Posterior cingulate gyrus (tissue), 11 donors: ENCODE measurements at regions not wholly inside any gene's neighbourhood (a gene's known extent, or its start where the extent isn't known, plus 50 kb on each side); places are given as distances from the start of the nearest gene placed in this dataset.
"Not testable (repeated sequence)": the region's sequence is repeated elsewhere in the genome, so short reads cannot be mapped to it uniquely, and the experiment has no call there.

Experiments
- DNase-seq, 10 donors: peaks; one replicate each; pipeline versions ENCODE4 v3.0.0 to v3.0.0-alpha.2; 2020 to 2021; ENCODE audit warnings: mixed read lengths in 3 of 10
- intact Hi-C: fragments of 100-400 bp; cut with DNase I; formaldehyde crosslinking; loops from one replicate; pipeline ENCODE4 v1.15.1; 2023

GRCh38 chr4:81595287-81595686 is 123.6 kb upstream of the RASGEF1B start:
- no peak for DNase-seq
- intact Hi-C loops = no loop called here

GRCh38 chr4:81594490-81595159 is 122.9 kb upstream of the RASGEF1B start:
- no peak for DNase-seq
- intact Hi-C loops = no loop called here

- intact Hi-C loops = no loop called here
- DNase-seq = no peak
Measured at GRCh38 chr4:81592701-81593100, 121.0 kb upstream of the RASGEF1B start.

GRCh38 chr4:81590596-81590995 is 118.9 kb upstream of the RASGEF1B start:
- intact Hi-C loops = no loop called here
- DNase-seq = no peak

- DNase-seq = no peak
- intact Hi-C loops = no loop called here
Measured at GRCh38 chr4:81589262-81589661, 117.6 kb upstream of the RASGEF1B start.

GRCh38 chr4:81586706-81587105 is 115.0 kb upstream of the RASGEF1B start:
- intact Hi-C loops = no loop called here
- DNase-seq = no peak

GRCh38 chr4:81580994-81581374 is 109.3 kb upstream of the RASGEF1B start:
- intact Hi-C loops, DNase-seq: not testable (repeated sequence)

GRCh38 chr4:81580346-81580993 is 108.8 kb upstream of the RASGEF1B start:
- peak in 2 of 10 donors; percentile 59 to 66 for DNase-seq
- intact Hi-C loops = no loop called here

GRCh38 chr4:81577392-81577791 is 105.7 kb upstream of the RASGEF1B start:
- intact Hi-C loops = no loop called here
- no peak for DNase-seq

- DNase-seq = no peak
- intact Hi-C loops = no loop called here
Measured at GRCh38 chr4:81574991-81575390, 103.3 kb upstream of the RASGEF1B start.

GRCh38 chr4:81573840-81574239 is 102.1 kb upstream of the RASGEF1B start:
- no peak for DNase-seq
- intact Hi-C loops = no loop called here

GRCh38 chr4:81572402-81572801 is 100.7 kb upstream of the RASGEF1B start:
- no peak for DNase-seq
- intact Hi-C loops = no loop called here

- DNase-seq = no peak
Measured at GRCh38 chr4:81571105-81571504, 99.4 kb upstream of the RASGEF1B start.

GRCh38 chr4:81566161-81566591 is 94.5 kb upstream of the RASGEF1B start:
- intact Hi-C loops = loop anchor here (5.0 kb wide), 1 partner anchor 94 kb away; the partner anchor contains the start of gene RASGEF1B
- DNase-seq = no peak

More at GRCh38 chr4:81571105-81571504, 99.4 kb upstream of the RASGEF1B start:
- intact Hi-C loops = no loop called here

GRCh38 chr4:81565142-81565870 is 93.6 kb upstream of the RASGEF1B start:
- intact Hi-C loops = loop anchor here (5.0 kb wide), 1 partner anchor 93 kb away; the partner anchor contains the start of gene RASGEF1B
- peak; percentile 60 to 95 (median 78) for DNase-seq

GRCh38 chr4:81564025-81564424 is 92.3 kb upstream of the RASGEF1B start:
- intact Hi-C loops = no loop called here
- no peak for DNase-seq

GRCh38 chr4:81562093-81562492 is 90.4 kb upstream of the RASGEF1B start:
- intact Hi-C loops = no loop called here
- no peak for DNase-seq

GRCh38 chr4:81557306-81557705 is 85.6 kb upstream of the RASGEF1B start:
- intact Hi-C loops = no loop called here
- no peak for DNase-seq

- no peak for DNase-seq
Measured at GRCh38 chr4:81555489-81555888, 83.8 kb upstream of the RASGEF1B start.

GRCh38 chr4:81552086-81552485 is 80.4 kb upstream of the RASGEF1B start:
- intact Hi-C loops = no loop called here
- DNase-seq = no peak

More at GRCh38 chr4:81555489-81555888, 83.8 kb upstream of the RASGEF1B start:
- intact Hi-C loops = no loop called here

GRCh38 chr4:81550388-81550859 is 78.7 kb upstream of the RASGEF1B start:
- intact Hi-C loops = no loop called here
- DNase-seq = no peak
